Coronary artery (tissue), 2 donors: ENCODE measurements at regions not wholly inside any gene's neighbourhood (a gene's known extent, or its start where the extent isn't known, plus 50 kb on each side); places are given as distances from the start of the nearest gene placed in this dataset.

Experiments
- DNase-seq: peaks from one replicate; pipeline ENCODE4 v3.0.0-alpha.2; 2017; ENCODE audit warnings: low spot score
- H3K27ac ChIP-seq, 2 donors: fragments of 200-600 bp; sonication (generic); one replicate each; pipeline ENCODE4 v1.5.1; 2016 to 2019
- H3K4me3 ChIP-seq: fragments of 200-600 bp; sonication (generic); 2 replicates; pipeline ENCODE4 v1.5.1; 2016; ENCODE audit warnings: mild to moderate bottlenecking, moderate library complexity
- CTCF ChIP-seq: fragments of 200-600 bp; sonication (generic); IDR thresholded peaks from one replicate; pipeline ENCODE4 v1.5.1; 2019; ENCODE audit warnings: antibody characterized with exemption

GRCh38 chr7:124680304-124680703, 85.3 kb downstream of the GPR37 start:
- no peak for DNase-seq
- no peak for TF ChIP-seq CTCF
- H3K27ac ChIP-seq: no peak overlapping the region
- no peak overlapping the region for H3K4me3 ChIP-seq

GRCh38 chr7:124679586-124680225, 85.9 kb downstream of the GPR37 start:
- no peak for DNase-seq
- Histone ChIP-seq H3K4me3 (no peak overlapping the region), H3K27ac (no peak overlapping the region)
- TF ChIP-seq CTCF: no peak

- H3K27ac ChIP-seq: no peak overlapping the region
- DNase-seq: no peak
- no peak for TF ChIP-seq CTCF
- H3K4me3 ChIP-seq: no peak overlapping the region
Observed at GRCh38 chr7:124679146-124679545, 86.4 kb downstream of the GPR37 start.

GRCh38 chr7:124674451-124674850, 91.1 kb downstream of the GPR37 start:
- no peak overlapping the region for H3K4me3 ChIP-seq
- TF ChIP-seq CTCF: no peak
- no peak overlapping the region for H3K27ac ChIP-seq

GRCh38 chr7:124672011-124672410, 93.6 kb downstream of the GPR37 start:
- TF ChIP-seq CTCF: no peak
- DNase-seq: no peak
- Histone ChIP-seq H3K27ac (no peak overlapping the region), H3K4me3 (no peak overlapping the region)

More at GRCh38 chr7:124674451-124674850, 91.1 kb downstream of the GPR37 start:
- DNase-seq: no peak

- Histone ChIP-seq H3K4me3 (no peak overlapping the region), H3K27ac (no peak overlapping the region)
- no peak for DNase-seq
- no peak for TF ChIP-seq CTCF
Observed at GRCh38 chr7:124667312-124668153, 98.1 kb downstream of the GPR37 start.

- DNase-seq: no peak
- no peak overlapping the region for H3K4me3 ChIP-seq
- TF ChIP-seq CTCF: no peak
- H3K27ac ChIP-seq: no peak overlapping the region
Observed at GRCh38 chr7:124662937-124663336, 102.7 kb downstream of the GPR37 start.
